ENCODE measurements at regions not wholly inside any gene's neighbourhood (a gene's known extent, or its start where the extent isn't known, plus 50 kb on each side); places are given as distances from the start of the nearest gene placed in this dataset.
"Not testable (repeated sequence)": the region's sequence is repeated elsewhere in the genome, so short reads cannot be mapped to it uniquely, and the experiment has no call there.

DNA sequence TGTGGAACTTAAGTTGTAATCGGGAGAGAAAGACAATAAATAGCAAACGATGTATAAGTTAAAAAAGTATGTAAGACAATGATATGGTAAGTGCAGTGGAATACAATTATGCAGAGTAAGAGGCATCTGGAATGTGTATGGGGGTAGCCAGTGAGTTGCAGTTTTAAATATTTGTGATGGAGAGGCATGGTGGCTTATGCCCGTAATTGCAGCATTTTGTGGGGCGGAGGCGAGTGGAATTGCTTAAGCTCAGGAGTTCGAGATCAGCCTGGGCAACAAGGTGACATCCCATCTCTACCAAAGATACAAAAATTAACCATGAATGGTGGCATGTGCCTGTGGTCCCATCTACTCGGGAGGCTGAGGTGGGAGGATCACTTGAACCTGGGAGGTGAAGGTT is 52.5 kb upstream of the WDFY3 start:
- DNase-seq (ENCODE audit: low read depth in 2 of 2) = no peak

- no peak for DNase-seq (ENCODE audit: low read depth in 2 of 2)
Observed at GRCh38 chr4:85019411-85019810, 52.9 kb upstream of the WDFY3 start.

DNA sequence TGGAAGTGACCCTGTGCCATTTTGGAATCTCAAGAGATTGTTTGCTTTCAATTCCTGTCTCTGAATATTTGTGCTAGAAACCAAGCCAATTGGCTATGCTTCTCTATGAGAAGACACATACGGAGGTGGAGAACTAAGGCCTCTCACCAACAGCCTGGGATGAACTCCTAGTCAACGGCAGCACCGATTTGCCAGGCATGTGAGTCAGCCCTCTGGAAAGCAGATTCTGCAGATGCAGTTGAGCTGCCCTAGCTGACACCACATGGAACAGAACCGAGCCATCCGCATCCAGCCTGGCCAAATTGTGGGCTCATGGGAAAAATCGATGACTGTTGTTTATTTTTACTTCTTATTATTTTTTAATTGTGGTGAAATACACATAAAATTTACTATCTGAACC is 58.2 kb upstream of the WDFY3 start:
- no peak for DNase-seq (ENCODE audit: low read depth in 2 of 2)

DNA sequence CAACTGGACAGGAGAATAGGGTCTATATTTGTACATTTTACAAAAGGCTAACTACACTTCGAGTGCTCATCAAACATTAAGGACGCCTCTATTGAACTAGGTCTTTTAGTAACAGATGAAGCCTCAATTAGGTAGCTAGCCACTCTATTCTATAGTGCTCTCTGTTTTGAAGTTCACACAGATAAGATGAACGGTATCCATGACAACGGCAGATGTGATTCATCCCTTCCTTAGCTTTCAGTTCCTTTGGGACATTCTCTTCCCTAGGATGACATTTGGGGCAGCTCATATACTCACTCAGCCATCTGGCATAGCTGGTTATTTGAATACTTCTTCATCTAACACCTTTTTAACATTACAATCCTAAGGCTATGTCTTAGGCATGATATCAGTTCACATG is 62.4 kb upstream of the WDFY3 start:
- DNase-seq (ENCODE audit: low read depth in 2 of 2) = no peak

- DNase-seq (ENCODE audit: low read depth in 2 of 2) = no peak
Observed at GRCh38 chr4:85029453-85029852, 63.0 kb upstream of the WDFY3 start.

DNA sequence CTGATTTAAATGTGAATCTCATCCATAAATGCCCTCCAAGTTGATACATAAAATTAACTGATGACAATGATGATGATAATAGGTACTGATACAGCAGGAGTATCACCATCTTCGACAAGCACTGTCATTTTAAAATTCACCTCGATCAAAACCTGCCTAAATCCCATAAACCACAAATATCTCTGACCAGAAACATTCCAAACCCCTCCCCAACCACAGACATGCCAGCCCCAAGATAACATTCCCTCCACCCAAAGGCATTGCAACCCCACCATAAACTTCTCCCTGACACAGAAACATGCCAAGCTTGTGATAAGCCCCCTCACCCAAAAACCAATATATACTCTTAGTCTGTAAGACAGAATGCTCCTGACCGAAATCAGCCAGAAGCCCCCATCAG is 63.7 kb upstream of the WDFY3 start:
- no peak for DNase-seq (ENCODE audit: low read depth in 2 of 2)

DNA sequence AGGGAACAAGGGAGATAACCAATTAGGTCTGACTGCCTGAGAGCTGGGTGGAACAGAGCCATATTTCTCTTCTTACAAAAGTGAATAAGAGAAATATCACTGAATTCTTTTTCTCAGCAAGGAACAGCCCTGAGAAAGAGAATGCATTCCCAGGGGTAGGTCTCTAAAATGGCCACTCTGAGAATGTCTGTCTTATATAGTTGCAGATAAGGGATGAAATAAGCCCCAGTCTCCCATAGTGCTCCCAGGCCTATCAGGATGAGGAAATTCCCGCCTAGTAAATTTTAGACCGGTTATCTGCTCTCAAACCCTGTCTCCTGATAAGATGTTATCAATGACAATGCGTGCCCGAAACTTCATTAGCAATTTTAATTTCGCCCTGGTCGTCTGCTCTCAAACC is 67.3 kb upstream of the WDFY3 start:
- DNase-seq (ENCODE audit: low read depth in 2 of 2) = not testable (repeated sequence)

- peak in 1 of 2 donors; percentile 9 for DNase-seq (ENCODE audit: low read depth in 2 of 2)
Observed at GRCh38 chr4:85039526-85039925, 73.0 kb upstream of the WDFY3 start.

DNA sequence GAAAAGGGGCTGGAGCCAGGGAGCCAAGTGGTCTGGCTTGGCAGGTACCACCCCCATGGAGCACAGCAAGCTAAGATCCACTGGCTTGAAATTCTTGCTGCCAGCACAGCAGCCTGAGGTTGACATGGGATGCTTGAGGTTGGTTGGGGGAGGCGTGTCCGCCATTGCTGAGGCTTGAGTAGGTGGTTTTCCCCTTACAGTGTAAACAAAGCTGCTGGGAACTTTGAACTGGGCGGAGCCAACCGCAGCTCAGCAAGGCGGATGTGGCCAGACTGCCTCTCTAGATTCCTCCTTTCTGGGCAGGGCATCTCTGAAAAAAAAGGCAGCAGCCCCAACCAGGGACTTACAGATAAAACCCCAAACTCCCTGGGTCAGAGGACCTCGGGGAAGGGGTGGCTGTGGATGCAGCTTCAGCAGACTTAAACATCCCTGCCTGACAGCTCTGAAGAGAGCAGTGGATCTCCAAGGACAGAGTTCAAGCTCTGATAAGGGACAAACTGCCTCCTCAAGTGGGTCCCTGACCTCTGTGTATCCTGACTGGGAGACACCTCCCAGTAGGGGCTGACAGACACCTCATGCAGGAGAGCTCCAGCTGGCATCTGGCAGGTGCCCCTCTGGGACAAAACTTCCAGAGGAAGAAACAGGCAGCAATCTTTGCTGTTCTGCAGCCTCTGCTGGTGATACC is 77.5 kb upstream of the WDFY3 start:
- not testable (repeated sequence) for DNase-seq (ENCODE audit: low read depth in 2 of 2)

DNA sequence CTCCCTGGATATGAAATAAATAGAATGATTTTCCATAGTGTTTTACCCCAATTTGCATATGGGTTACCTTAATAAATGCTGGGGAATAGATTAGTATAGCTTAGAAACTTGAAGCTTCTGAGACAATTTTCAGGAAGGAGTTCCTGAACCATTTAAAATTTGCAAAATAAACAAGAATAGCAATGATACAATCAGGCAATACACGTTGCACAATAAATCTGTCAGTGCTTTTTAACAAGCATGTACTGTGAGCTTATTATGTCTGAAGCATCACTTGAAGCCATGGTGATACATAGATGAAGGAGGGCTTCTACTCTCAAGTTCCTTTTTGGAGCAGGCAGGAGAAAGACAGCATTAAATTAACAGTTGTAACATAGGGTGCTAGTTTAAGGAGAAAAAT is 84.2 kb upstream of the WDFY3 start:
- no peak for DNase-seq (ENCODE audit: low read depth in 2 of 2)

DNA sequence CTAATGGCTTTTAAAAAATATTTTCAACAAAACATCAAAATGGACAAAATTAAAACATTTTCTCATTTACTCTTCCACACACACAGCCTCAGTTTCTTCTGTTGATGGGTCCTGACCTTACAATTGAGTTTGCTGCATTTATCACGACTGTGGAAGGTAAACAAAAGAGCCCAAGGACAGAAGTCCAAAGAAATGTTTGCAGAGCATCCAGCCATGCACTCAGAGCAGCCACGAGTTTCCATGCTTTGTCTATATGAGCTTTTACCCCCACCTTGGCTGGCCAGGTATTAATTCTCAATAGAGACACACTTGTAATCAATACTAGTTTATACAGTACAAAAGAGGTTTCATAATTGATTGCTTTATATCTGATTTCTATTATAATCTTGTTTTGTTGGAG is 85.0 kb upstream of the WDFY3 start:
- DNase-seq (ENCODE audit: low read depth in 2 of 2) = no peak

DNA sequence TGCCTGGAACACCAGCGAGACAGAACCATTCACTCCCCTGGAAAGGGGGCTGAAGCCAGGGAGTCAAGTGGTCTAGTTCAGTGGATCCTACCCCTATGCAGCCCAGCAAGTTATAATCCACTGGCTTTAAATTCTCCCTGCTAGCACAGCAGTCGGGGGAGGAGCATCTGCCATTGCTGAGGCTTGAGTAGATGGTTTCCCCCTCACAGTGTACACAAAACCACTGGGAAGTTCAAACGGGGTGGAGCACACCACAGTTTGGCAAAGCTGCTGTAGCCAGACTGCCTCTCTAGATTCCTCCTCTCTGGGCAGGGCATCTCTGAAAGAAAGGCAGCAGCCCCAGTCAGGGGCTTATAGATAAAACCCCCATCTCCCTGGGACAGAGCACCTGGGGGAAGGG is 88.4 kb upstream of the WDFY3 start:
- DNase-seq (ENCODE audit: low read depth in 2 of 2) = not testable (repeated sequence)

- no peak for DNase-seq (ENCODE audit: low read depth in 2 of 2)
Observed at GRCh38 chr4:85058551-85058950, 92.1 kb upstream of the WDFY3 start.

- no peak for DNase-seq (ENCODE audit: low read depth in 2 of 2)
Observed at GRCh38 chr4:85061974-85062373, 95.5 kb upstream of the WDFY3 start.

- no peak for DNase-seq (ENCODE audit: low read depth in 2 of 2)
Observed at GRCh38 chr4:85062466-85062865, 96.0 kb upstream of the WDFY3 start.

- DNase-seq (ENCODE audit: low read depth in 2 of 2) = no peak
Observed at GRCh38 chr4:85067342-85067741, 100.9 kb upstream of the WDFY3 start.

DNA sequence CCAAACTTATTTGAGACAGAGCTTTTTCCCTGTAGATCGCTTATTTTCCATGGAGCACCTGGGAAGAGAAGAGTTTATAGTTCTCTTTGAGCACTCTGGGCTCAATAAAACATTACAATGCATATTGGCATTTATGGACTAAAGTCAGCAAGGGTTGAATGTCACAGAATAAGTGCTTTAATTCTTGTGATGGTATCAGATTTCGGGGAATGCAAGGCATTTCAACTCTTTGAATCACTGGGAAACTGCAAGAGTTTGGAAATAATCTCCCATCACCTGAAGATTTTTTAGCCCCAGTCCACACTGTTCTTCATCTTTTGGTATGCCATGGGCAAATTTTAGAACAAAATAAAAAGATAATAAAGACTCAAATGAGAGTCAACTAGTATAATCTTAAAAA is 111.5 kb upstream of the WDFY3 start:
- no peak for DNase-seq (ENCODE audit: low read depth in 2 of 2)

DNA sequence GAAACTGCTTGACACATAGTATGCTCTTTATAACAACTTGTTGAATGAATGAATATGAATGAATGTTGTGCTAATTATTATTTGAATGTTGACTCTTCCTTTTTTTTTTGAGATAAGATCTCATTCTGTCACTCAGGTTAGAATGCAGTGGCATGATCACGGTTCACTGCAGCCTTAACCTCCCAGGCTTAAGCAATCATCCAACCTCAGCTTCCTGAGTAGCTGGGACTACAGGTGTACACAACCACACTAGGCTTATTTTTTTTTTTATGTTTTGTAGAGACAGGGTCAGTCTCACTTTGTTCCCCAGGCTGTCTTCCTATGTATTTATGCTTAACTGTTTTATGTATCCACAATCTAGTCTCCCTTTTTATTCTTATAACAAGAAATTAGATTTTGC is 114.7 kb upstream of the WDFY3 start:
- DNase-seq (ENCODE audit: low read depth in 2 of 2) = no peak

GRCh38 chr4:85084371-85085094 is 118.0 kb upstream of the WDFY3 start:
- peak; percentile 81 for DNase-seq (ENCODE audit: low read depth in 2 of 2)

GRCh38 chr4:85086721-85087120 is 120.2 kb upstream of the WDFY3 start:
- DNase-seq (ENCODE audit: low read depth in 2 of 2) = no peak

DNA sequence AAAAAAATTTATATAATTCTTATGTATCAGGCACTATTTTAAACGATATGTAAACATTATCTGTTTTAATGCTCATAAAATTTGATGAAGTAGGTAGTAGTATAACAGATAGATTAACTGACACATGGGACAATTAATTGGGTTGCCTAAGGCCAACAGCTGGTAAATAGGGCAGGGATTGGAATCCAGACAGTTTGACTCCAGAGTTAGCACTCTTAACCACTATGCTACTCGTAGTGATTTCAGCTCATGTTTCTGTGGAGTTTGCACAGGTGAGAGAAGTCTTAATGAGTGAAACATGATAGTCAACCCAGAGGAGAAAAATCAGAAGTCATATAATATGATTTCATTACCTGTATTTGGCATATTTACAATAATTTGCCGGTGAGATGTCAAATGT is 126.0 kb upstream of the WDFY3 start:
- DNase-seq (ENCODE audit: low read depth in 2 of 2) = no peak

DNA sequence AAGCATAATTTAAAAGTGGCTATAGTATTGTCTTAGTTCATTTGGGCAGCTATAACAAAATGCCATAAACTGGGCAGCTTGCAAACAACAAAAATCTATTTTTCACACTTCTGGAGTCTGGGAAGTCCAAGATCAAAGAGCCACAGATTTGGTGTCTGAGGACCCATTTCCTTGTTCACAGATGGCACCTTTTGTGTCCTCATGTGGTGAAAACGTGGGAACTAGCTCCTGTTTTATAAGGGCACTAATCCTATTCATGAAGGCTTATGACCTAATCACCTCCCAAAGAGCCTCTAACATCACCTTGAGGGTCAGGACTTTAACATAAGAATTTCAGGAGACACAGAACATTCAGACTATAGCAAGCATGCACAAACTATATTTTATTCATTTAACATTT is 126.5 kb upstream of the WDFY3 start:
- no peak for DNase-seq (ENCODE audit: low read depth in 2 of 2)

GRCh38 chr4:85094735-85095134 is 128.2 kb upstream of the WDFY3 start:
- no peak for DNase-seq (ENCODE audit: low read depth in 2 of 2)
